ENCODE measurements at regions not wholly inside any gene's neighbourhood (a gene's known extent, or its start where the extent isn't known, plus 50 kb on each side); places are given as distances from the start of the nearest gene placed in this dataset.

- no peak for DNase-seq
Observed at GRCh38 chr1:170789063-170789462, 125.1 kb downstream of the PRRX1 start.

- DNase-seq: no peak
Observed at GRCh38 chr1:170790175-170790574, 126.2 kb downstream of the PRRX1 start.

GRCh38 chr1:170790651-170791071 lies 126.7 kb downstream of the PRRX1 start:
- DNase-seq: no peak

GRCh38 chr1:170791941-170792340 lies 128.0 kb downstream of the PRRX1 start:
- no peak for DNase-seq

GRCh38 chr1:170800265-170800664 lies 135.1 kb upstream of the MROH9 start:
- DNase-seq: no peak

- no peak for DNase-seq
Observed at GRCh38 chr1:170800812-170801211, 134.5 kb upstream of the MROH9 start.

- no peak for DNase-seq
Observed at GRCh38 chr1:170803711-170804110, 131.6 kb upstream of the MROH9 start.

- DNase-seq: peak; percentile 12
Observed at GRCh38 chr1:170804419-170804818, 130.9 kb upstream of the MROH9 start.

GRCh38 chr1:170804879-170805278 lies 130.5 kb upstream of the MROH9 start:
- DNase-seq: no peak

GRCh38 chr1:170806961-170807360 lies 128.4 kb upstream of the MROH9 start:
- DNase-seq: no peak

GRCh38 chr1:170807432-170807831 lies 127.9 kb upstream of the MROH9 start:
- DNase-seq: peak; percentile 19

- DNase-seq: peak; percentile 82
Observed at GRCh38 chr1:170808216-170808885, 127.0 kb upstream of the MROH9 start.

GRCh38 chr1:170811013-170811412 lies 124.3 kb upstream of the MROH9 start:
- DNase-seq: peak; percentile 36

- no peak for DNase-seq
Observed at GRCh38 chr1:170819781-170820180, 115.6 kb upstream of the MROH9 start.

GRCh38 chr1:170823120-170823519 lies 112.2 kb upstream of the MROH9 start:
- DNase-seq: no peak

- no peak for DNase-seq
Observed at GRCh38 chr1:170831276-170831675, 104.1 kb upstream of the MROH9 start.

GRCh38 chr1:170836141-170836540 lies 99.2 kb upstream of the MROH9 start:
- peak; percentile 35 for DNase-seq

GRCh38 chr1:170840371-170840770 lies 95.0 kb upstream of the MROH9 start:
- DNase-seq: no peak

- no peak for DNase-seq
Observed at GRCh38 chr1:170853302-170853701, 82.0 kb upstream of the MROH9 start.

GRCh38 chr1:170853867-170854266 lies 81.5 kb upstream of the MROH9 start:
- DNase-seq: no peak

GRCh38 chr1:170854677-170855076 lies 80.7 kb upstream of the MROH9 start:
- no peak for DNase-seq

- DNase-seq: no peak
Observed at GRCh38 chr1:170856455-170856854, 78.9 kb upstream of the MROH9 start.

GRCh38 chr1:170857955-170858354 lies 77.4 kb upstream of the MROH9 start:
- DNase-seq: peak; percentile 81

GRCh38 chr1:170863621-170864020 lies 71.7 kb upstream of the MROH9 start:
- DNase-seq: no peak

GRCh38 chr1:170864238-170864637 lies 71.1 kb upstream of the MROH9 start:
- DNase-seq: no peak

Measured in DMS53 (cell line).